ENCODE measurements at regions not wholly inside any gene's neighbourhood (a gene's known extent, or its start where the extent isn't known, plus 50 kb on each side); places are given as distances from the start of the nearest gene placed in this dataset.

GRCh38 chr6:92566632-92567031 is 852.7 kb downstream of the EPHA7 start:
- TF ChIP-seq EZH2 (IDR thresholded peaks at IDR 0.05; ENCODE audit: borderline replicate concordance, low read depth, low read length, poor library complexity, severe bottlenecking) (no peak), CTCF (conservative IDR thresholded peaks at IDR 0.05; ENCODE audit: low read depth, low read length) (no peak)

All from A673 (cell line).